Suppressor macrophage treated with lipopolysaccharide for 4 hours (primary cell): ENCODE measurements at regions not wholly inside any gene's neighbourhood (a gene's known extent, or its start where the extent isn't known, plus 50 kb on each side); places are given as distances from the start of the nearest gene placed in this dataset.
"Not testable (repeated sequence)": the region's sequence is repeated elsewhere in the genome, so short reads cannot be mapped to it uniquely, and the experiment has no call there.

Experiments
- DNase-seq: peaks from one replicate; pipeline ENCODE4 v3.0.0-alpha.2; 2020

GRCh38 chr21:27799861-27800260 lies 833.0 kb upstream of the ADAMTS5 start:
- no peak for DNase-seq

GRCh38 chr21:27796106-27796505 lies 829.2 kb upstream of the ADAMTS5 start:
- DNase-seq: no peak

GRCh38 chr21:27795418-27795817 lies 828.5 kb upstream of the ADAMTS5 start:
- DNase-seq: no peak

- DNase-seq: no peak
Observed at GRCh38 chr21:27793901-27794300, 827.0 kb upstream of the ADAMTS5 start.

GRCh38 chr21:27787046-27787445 lies 820.2 kb upstream of the ADAMTS5 start:
- DNase-seq: no peak

GRCh38 chr21:27779606-27780005 lies 812.7 kb upstream of the ADAMTS5 start:
- no peak for DNase-seq

- DNase-seq: no peak
Observed at GRCh38 chr21:27776925-27777553, 810.2 kb upstream of the ADAMTS5 start.

GRCh38 chr21:27772816-27773215 lies 805.9 kb upstream of the ADAMTS5 start:
- DNase-seq: no peak

GRCh38 chr21:27771938-27772483 lies 805.1 kb upstream of the ADAMTS5 start:
- DNase-seq: no peak

GRCh38 chr21:27769763-27770162 lies 802.9 kb upstream of the ADAMTS5 start:
- no peak for DNase-seq

- DNase-seq: not testable (repeated sequence)
Observed at GRCh38 chr21:27768046-27768637, 801.3 kb upstream of the ADAMTS5 start.

- DNase-seq: no peak
Observed at GRCh38 chr21:27764056-27764455, 797.2 kb upstream of the ADAMTS5 start.

- DNase-seq: no peak
Observed at GRCh38 chr21:27761623-27762022, 794.7 kb upstream of the ADAMTS5 start.

GRCh38 chr21:27759820-27760219 lies 792.9 kb upstream of the ADAMTS5 start:
- DNase-seq: no peak

- DNase-seq: no peak
Observed at GRCh38 chr21:27759091-27759659, 792.3 kb upstream of the ADAMTS5 start.

GRCh38 chr21:27756191-27756590 lies 789.3 kb upstream of the ADAMTS5 start:
- no peak for DNase-seq

- DNase-seq: no peak
Observed at GRCh38 chr21:27743971-27744564, 777.2 kb upstream of the ADAMTS5 start.

- DNase-seq: no peak
Observed at GRCh38 chr21:27741736-27742135, 774.8 kb upstream of the ADAMTS5 start.

- DNase-seq: no peak
Observed at GRCh38 chr21:27740084-27740483, 773.2 kb upstream of the ADAMTS5 start.

- DNase-seq: no peak
Observed at GRCh38 chr21:27739187-27739586, 772.3 kb upstream of the ADAMTS5 start.

- DNase-seq: no peak
Observed at GRCh38 chr21:27735699-27736098, 768.8 kb upstream of the ADAMTS5 start.

GRCh38 chr21:27734146-27734545 lies 767.3 kb upstream of the ADAMTS5 start:
- DNase-seq: no peak

- DNase-seq: no peak
Observed at GRCh38 chr21:27725916-27726315, 759.0 kb upstream of the ADAMTS5 start.

GRCh38 chr21:27722095-27722494 lies 755.2 kb upstream of the ADAMTS5 start:
- no peak for DNase-seq
